ENCODE measurements at regions not wholly inside any gene's neighbourhood (a gene's known extent, or its start where the extent isn't known, plus 50 kb on each side); places are given as distances from the start of the nearest gene placed in this dataset.
A peak's percentile ranks its signal among the peaks of the same experiment; 100 is the strongest.

GRCh38 chr4:54967289-54967688, 158.1 kb downstream of the KDR start:
- H3K27ac ChIP-seq: no peak overlapping the region
- no peak overlapping the region for H3K4me3 ChIP-seq
- H3K9me3 ChIP-seq (replicated peaks): no peaks in the 10 kb centered on the region
- no peak for DNase-seq (ENCODE audit: low read depth in 1 of 2, low spot score in 2 of 2)
- no peaks in the 10 kb centered on the region for H3K4me1 ChIP-seq (replicated peaks)
- no peaks in the 10 kb centered on the region for H3K27me3 ChIP-seq (replicated peaks)
- no peaks in the 10 kb centered on the region for H3K36me3 ChIP-seq

GRCh38 chr4:54961357-54961975, 163.9 kb downstream of the KDR start:
- no peaks in the 10 kb centered on the region for H3K27me3 ChIP-seq (replicated peaks)
- H3K9me3 ChIP-seq (replicated peaks): no peaks in the 10 kb centered on the region
- H3K4me1 ChIP-seq (replicated peaks): no peaks in the 10 kb centered on the region
- H3K27ac ChIP-seq: no peak overlapping the region
- no peak overlapping the region for H3K4me3 ChIP-seq
- no peak for DNase-seq (ENCODE audit: low read depth in 1 of 2, low spot score in 2 of 2)
- no peaks in the 10 kb centered on the region for H3K36me3 ChIP-seq

GRCh38 chr4:54959651-54960116, 165.7 kb downstream of the KDR start:
- no peak for DNase-seq (ENCODE audit: low read depth in 1 of 2, low spot score in 2 of 2)
- Histone ChIP-seq H3K36me3 (no peaks in the 10 kb centered on the region), H3K9me3 (replicated peaks) (no peaks in the 10 kb centered on the region), H3K27ac (no peak overlapping the region), H3K27me3 (replicated peaks) (no peaks in the 10 kb centered on the region), H3K4me3 (no peak overlapping the region), H3K4me1 (replicated peaks) (no peaks in the 10 kb centered on the region)

- no peaks in the 10 kb centered on the region for H3K4me1 ChIP-seq (replicated peaks)
- H3K36me3 ChIP-seq: no peaks in the 10 kb centered on the region
- no peaks in the 10 kb centered on the region for H3K27me3 ChIP-seq (replicated peaks)
- H3K9me3 ChIP-seq (replicated peaks): no peaks in the 10 kb centered on the region
- H3K27ac ChIP-seq: no peak overlapping the region
- no peak overlapping the region for H3K4me3 ChIP-seq
- DNase-seq (ENCODE audit: low read depth in 1 of 2, low spot score in 2 of 2): no peak
These were observed 166.3 kb downstream of the KDR start for GRCh38 chr4:54959131-54959530.

GRCh38 chr4:54958236-54958635, 167.2 kb downstream of the KDR start:
- Histone ChIP-seq H3K9me3 (replicated peaks) (no peaks in the 10 kb centered on the region), H3K27me3 (replicated peaks) (no peaks in the 10 kb centered on the region), H3K27ac (no peak overlapping the region), H3K4me1 (replicated peaks) (no peaks in the 10 kb centered on the region), H3K36me3 (no peaks in the 10 kb centered on the region), H3K4me3 (no peak overlapping the region)
- no peak for DNase-seq (ENCODE audit: low read depth in 1 of 2, low spot score in 2 of 2)

GRCh38 chr4:54954656-54955388, 170.6 kb downstream of the KDR start:
- H3K27ac ChIP-seq: no peak overlapping the region
- no peak for DNase-seq (ENCODE audit: low read depth in 1 of 2, low spot score in 2 of 2)
- no peak overlapping the region for H3K4me3 ChIP-seq
- no peaks in the 10 kb centered on the region for H3K9me3 ChIP-seq (replicated peaks)
- no peaks in the 10 kb centered on the region for H3K4me1 ChIP-seq (replicated peaks)
- no peaks in the 10 kb centered on the region for H3K36me3 ChIP-seq
- H3K27me3 ChIP-seq (replicated peaks): no peaks in the 10 kb centered on the region

- no peak overlapping the region for H3K4me3 ChIP-seq
- no peaks in the 10 kb centered on the region for H3K9me3 ChIP-seq (replicated peaks)
- no peaks in the 10 kb centered on the region for H3K36me3 ChIP-seq
- H3K4me1 ChIP-seq (replicated peaks): no peaks in the 10 kb centered on the region
- no peaks in the 10 kb centered on the region for H3K27me3 ChIP-seq (replicated peaks)
- no peak for DNase-seq (ENCODE audit: low read depth in 1 of 2, low spot score in 2 of 2)
- no peak overlapping the region for H3K27ac ChIP-seq
These were observed 178.7 kb downstream of the KDR start for GRCh38 chr4:54946741-54947140.

- Histone ChIP-seq H3K27ac (no peak overlapping the region), H3K9me3 (replicated peaks) (no peaks in the 10 kb centered on the region), H3K4me3 (no peak overlapping the region), H3K27me3 (replicated peaks) (no peaks in the 10 kb centered on the region), H3K4me1 (replicated peaks) (no peaks in the 10 kb centered on the region), H3K36me3 (no peaks in the 10 kb centered on the region)
- no peak for DNase-seq (ENCODE audit: low read depth in 1 of 2, low spot score in 2 of 2)
These were observed 179.6 kb downstream of the KDR start for GRCh38 chr4:54945838-54946237.

- H3K4me3 ChIP-seq: no peak overlapping the region
- no peaks in the 10 kb centered on the region for H3K27me3 ChIP-seq (replicated peaks)
- H3K36me3 ChIP-seq: no peaks in the 10 kb centered on the region
- no peak overlapping the region for H3K27ac ChIP-seq
- no peaks in the 10 kb centered on the region for H3K4me1 ChIP-seq (replicated peaks)
- no peak for DNase-seq (ENCODE audit: low read depth in 1 of 2, low spot score in 2 of 2)
- H3K9me3 ChIP-seq (replicated peaks): no peaks in the 10 kb centered on the region
These were observed 182.7 kb downstream of the KDR start for GRCh38 chr4:54942721-54943120.

- no peaks in the 10 kb centered on the region for H3K27me3 ChIP-seq (replicated peaks)
- no peaks in the 10 kb centered on the region for H3K4me1 ChIP-seq (replicated peaks)
- DNase-seq (ENCODE audit: low read depth in 1 of 2, low spot score in 2 of 2): no peak
- no peaks in the 10 kb centered on the region for H3K36me3 ChIP-seq
- H3K4me3 ChIP-seq: no peak overlapping the region
- no peak overlapping the region for H3K27ac ChIP-seq
- H3K9me3 ChIP-seq (replicated peaks): no peaks in the 10 kb centered on the region
These were observed 183.3 kb downstream of the KDR start for GRCh38 chr4:54941994-54942552.

GRCh38 chr4:54940996-54941865, 184.2 kb downstream of the KDR start:
- H3K4me3 ChIP-seq: no peak overlapping the region
- H3K4me1 ChIP-seq (replicated peaks): no peaks in the 10 kb centered on the region
- H3K27me3 ChIP-seq (replicated peaks): no peaks in the 10 kb centered on the region
- H3K9me3 ChIP-seq (replicated peaks): no peaks in the 10 kb centered on the region
- H3K27ac ChIP-seq: no peak overlapping the region
- no peak for DNase-seq (ENCODE audit: low read depth in 1 of 2, low spot score in 2 of 2)
- no peaks in the 10 kb centered on the region for H3K36me3 ChIP-seq

GRCh38 chr4:54937501-54937900, 187.9 kb downstream of the KDR start:
- Histone ChIP-seq H3K36me3 (no peaks in the 10 kb centered on the region), H3K4me3 (no peak overlapping the region), H3K9me3 (replicated peaks) (no peaks in the 10 kb centered on the region), H3K4me1 (replicated peaks) (no peaks in the 10 kb centered on the region), H3K27ac (no peak overlapping the region), H3K27me3 (replicated peaks) (no peaks in the 10 kb centered on the region)
- no peak for DNase-seq (ENCODE audit: low read depth in 1 of 2, low spot score in 2 of 2)

- Histone ChIP-seq H3K9me3 (replicated peaks) (no peaks in the 10 kb centered on the region), H3K4me1 (replicated peaks) (no peaks in the 10 kb centered on the region), H3K36me3 (no peaks in the 10 kb centered on the region), H3K4me3 (no peak overlapping the region), H3K27ac (no peak overlapping the region), H3K27me3 (replicated peaks) (no peaks in the 10 kb centered on the region)
- no peak for DNase-seq (ENCODE audit: low read depth in 1 of 2, low spot score in 2 of 2)
These were observed 191.8 kb downstream of the KDR start for GRCh38 chr4:54933579-54933978.

GRCh38 chr4:54930226-54930625, 195.2 kb downstream of the KDR start:
- H3K27ac ChIP-seq: no peak overlapping the region
- H3K9me3 ChIP-seq (replicated peaks): no peaks in the 10 kb centered on the region
- peak in 1 of 2 experiments; percentile 2 for DNase-seq (ENCODE audit: low read depth in 1 of 2, low spot score in 2 of 2)
- no peaks in the 10 kb centered on the region for H3K27me3 ChIP-seq (replicated peaks)
- no peak overlapping the region for H3K4me3 ChIP-seq
- H3K4me1 ChIP-seq (replicated peaks): no peaks in the 10 kb centered on the region
- H3K36me3 ChIP-seq: no peaks in the 10 kb centered on the region

All from SJSA1 (cell line).